ENCODE measurements at regions not wholly inside any gene's neighbourhood (a gene's known extent, or its start where the extent isn't known, plus 50 kb on each side); places are given as distances from the start of the nearest gene placed in this dataset.

DNA sequence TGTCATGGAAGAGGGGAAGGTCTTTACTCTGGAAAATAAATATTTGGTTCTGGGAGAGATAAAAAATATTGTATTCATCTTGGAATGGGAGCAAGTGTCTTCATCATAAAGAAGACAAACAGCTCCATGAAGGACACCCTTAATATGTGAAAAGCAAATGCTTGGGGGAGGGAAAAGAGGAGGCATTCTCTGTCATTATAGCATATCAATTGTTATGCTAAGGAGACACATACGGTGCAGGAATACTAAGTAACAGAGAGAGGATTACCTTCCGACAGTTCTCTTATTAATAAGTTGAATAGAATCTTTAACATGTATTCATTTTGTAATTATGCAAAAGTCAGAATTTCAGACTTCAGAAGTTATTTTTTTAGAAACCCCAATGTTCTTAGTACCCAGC lies 634.4 kb downstream of the UTRN start:
- DNase-seq (ENCODE audit: low spot score), result peak; percentile 31
- H3K36me3 ChIP-seq (ENCODE audit: insufficient read depth), result peaks cover 7% of the 10 kb centered on the region

More for the DNA sequence above, 634.4 kb downstream of the UTRN start:
- no peak overlapping the region for H3K27ac ChIP-seq (ENCODE audit: low read depth)
- peaks cover 19% of the 10 kb centered on the region for H3K4me1 ChIP-seq (ENCODE audit: insufficient read depth)
- H4K20me1 ChIP-seq (replicated peaks; ENCODE audit: insufficient read depth), result no peaks in the 10 kb centered on the region
- H3K9me2 ChIP-seq (ENCODE audit: insufficient read depth), result peaks cover 6% of the 10 kb centered on the region; the same call in 1 of the 2 replicates
- H3K27me3 Mint-ChIP-seq (ENCODE audit: insufficient read depth, low read depth, poor library complexity), result peaks cover 8% of the 10 kb centered on the region
- H3K27me3 ChIP-seq (ENCODE audit: insufficient read depth), result no peaks in the 10 kb centered on the region
- peak overlapping the region; percentile 8; the same call in 2 of the 3 replicates for H3K4me3 Mint-ChIP-seq
- peak overlapping the region; percentile 46 for H3K4me2 ChIP-seq
- no peak overlapping the region for H3K4me3 ChIP-seq
- peak; percentile 79 for ATAC-seq
- peaks cover 6% of the 10 kb centered on the region; the same call in 2 of the 3 replicates for H3K9me3 Mint-ChIP-seq
- no peak overlapping the region for H3K27ac Mint-ChIP-seq
- H3K36me3 Mint-ChIP-seq (ENCODE audit: low read depth), result peaks cover 8% of the 10 kb centered on the region; the same call in 2 of the 3 replicates
- no peaks in the 10 kb centered on the region for H3F3A ChIP-seq (replicated peaks; ENCODE audit: low read depth)
- no peaks in the 10 kb centered on the region for H3K79me2 ChIP-seq (replicated peaks; ENCODE audit: insufficient read depth)
- H2AFZ ChIP-seq, result no peak overlapping the region
- peaks cover 23% of the 10 kb centered on the region for H3K4me1 Mint-ChIP-seq
- TF ChIP-seq ZNF114 (CRISPR knock-in tag; IDR thresholded peaks at IDR 0.05), result no peak
- TF ChIP-seq ZNF331 (CRISPR knock-in tag; IDR thresholded peaks at IDR 0.05; ENCODE audit: low read depth), result no peak
- no peak for TF ChIP-seq NANOG (IDR thresholded peaks at IDR 0.05; ENCODE audit: borderline replicate concordance)
- TF ChIP-seq, protein P1, sequence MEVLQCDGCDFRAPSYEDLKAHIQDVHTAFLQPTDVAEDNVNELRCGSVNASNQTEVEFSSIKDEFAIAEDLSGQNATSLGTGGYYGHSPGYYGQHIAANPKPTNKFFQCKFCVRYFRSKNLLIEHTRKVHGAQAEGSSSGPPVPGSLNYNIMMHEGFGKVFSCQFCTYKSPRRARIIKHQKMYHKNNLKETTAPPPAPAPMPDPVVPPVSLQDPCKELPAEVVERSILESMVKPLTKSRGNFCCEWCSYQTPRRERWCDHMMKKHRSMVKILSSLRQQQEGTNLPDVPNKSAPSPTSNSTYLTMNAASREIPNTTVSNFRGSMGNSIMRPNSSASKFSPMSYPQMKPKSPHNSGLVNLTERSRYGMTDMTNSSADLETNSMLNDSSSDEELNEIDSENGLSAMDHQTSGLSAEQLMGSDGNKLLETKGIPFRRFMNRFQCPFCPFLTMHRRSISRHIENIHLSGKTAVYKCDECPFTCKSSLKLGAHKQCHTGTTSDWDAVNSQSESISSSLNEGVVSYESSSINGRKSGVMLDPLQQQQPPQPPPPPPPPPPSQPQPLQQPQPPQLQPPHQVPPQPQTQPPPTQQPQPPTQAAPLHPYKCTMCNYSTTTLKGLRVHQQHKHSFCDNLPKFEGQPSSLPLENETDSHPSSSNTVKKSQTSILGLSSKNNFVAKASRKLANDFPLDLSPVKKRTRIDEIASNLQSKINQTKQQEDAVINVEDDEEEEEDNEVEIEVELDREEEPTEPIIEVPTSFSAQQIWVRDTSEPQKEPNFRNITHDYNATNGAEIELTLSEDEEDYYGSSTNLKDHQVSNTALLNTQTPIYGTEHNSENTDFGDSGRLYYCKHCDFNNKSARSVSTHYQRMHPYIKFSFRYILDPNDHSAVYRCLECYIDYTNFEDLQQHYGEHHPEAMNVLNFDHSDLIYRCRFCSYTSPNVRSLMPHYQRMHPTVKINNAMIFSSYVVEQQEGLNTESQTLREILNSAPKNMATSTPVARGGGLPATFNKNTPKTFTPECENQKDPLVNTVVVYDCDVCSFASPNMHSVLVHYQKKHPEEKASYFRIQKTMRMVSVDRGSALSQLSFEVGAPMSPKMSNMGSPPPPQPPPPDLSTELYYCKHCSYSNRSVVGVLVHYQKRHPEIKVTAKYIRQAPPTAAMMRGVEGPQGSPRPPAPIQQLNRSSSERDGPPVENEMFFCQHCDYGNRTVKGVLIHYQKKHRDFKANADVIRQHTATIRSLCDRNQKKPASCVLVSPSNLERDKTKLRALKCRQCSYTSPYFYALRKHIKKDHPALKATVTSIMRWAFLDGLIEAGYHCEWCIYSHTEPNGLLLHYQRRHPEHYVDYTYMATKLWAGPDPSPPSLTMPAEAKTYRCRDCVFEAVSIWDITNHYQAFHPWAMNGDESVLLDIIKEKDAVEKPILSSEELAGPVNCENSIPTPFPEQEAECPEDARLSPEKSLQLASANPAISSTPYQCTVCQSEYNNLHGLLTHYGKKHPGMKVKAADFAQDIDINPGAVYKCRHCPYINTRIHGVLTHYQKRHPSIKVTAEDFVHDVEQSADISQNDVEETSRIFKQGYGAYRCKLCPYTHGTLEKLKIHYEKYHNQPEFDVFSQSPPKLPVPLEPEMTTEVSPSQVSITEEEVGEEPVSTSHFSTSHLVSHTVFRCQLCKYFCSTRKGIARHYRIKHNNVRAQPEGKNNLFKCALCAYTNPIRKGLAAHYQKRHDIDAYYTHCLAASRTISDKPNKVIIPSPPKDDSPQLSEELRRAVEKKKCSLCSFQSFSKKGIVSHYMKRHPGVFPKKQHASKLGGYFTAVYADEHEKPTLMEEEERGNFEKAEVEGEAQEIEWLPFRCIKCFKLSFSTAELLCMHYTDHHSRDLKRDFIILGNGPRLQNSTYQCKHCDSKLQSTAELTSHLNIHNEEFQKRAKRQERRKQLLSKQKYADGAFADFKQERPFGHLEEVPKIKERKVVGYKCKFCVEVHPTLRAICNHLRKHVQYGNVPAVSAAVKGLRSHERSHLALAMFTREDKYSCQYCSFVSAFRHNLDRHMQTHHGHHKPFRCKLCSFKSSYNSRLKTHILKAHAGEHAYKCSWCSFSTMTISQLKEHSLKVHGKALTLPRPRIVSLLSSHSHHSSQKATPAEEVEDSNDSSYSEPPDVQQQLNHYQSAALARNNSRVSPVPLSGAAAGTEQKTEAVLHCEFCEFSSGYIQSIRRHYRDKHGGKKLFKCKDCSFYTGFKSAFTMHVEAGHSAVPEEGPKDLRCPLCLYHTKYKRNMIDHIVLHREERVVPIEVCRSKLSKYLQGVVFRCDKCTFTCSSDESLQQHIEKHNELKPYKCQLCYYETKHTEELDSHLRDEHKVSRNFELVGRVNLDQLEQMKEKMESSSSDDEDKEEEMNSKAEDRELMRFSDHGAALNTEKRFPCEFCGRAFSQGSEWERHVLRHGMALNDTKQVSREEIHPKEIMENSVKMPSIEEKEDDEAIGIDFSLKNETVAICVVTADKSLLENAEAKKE (CRISPR knock-in tag; IDR thresholded peaks at IDR 0.05), result 0 out of 2 replicates have a peak, but pooled peaks have one; percentile 26
- TF ChIP-seq POLR2AphosphoS5 (IDR thresholded peaks at IDR 0.05; ENCODE audit: low read depth), result no peak

Measured in GM23338 (cell line).